Gastroesophageal sphincter (tissue), 3 donors: ENCODE measurements at regions not wholly inside any gene's neighbourhood (a gene's known extent, or its start where the extent isn't known, plus 50 kb on each side); places are given as distances from the start of the nearest gene placed in this dataset.

Experiments used
- CTCF ChIP-seq, 4 experiments: fragments of 200-600 bp in 2 of 4; fragments of 450-650 bp in 2 of 4; sonication (generic) in 1 of 4; IDR thresholded peaks; one replicate each; pipeline ENCODE4 v1.5.1; 2017 to 2019; ENCODE audit warnings: antibody characterized with exemption in 4 of 4, mild to moderate bottlenecking in 2 of 4, moderate library complexity in 2 of 4
- EP300 ChIP-seq: sonication (generic); formaldehyde crosslinking; IDR thresholded peaks from one replicate; pipeline ENCODE4 v1.6.1; 2017; ENCODE audit warnings: antibody characterized with exemption, mild to moderate bottlenecking
- POLR2A ChIP-seq, 2 donors: fragments of 450-650 bp; IDR thresholded peaks; one replicate each; pipeline ENCODE4 v1.6.1; 2017; ENCODE audit warnings: antibody characterized with exemption in 2 of 2, mild to moderate bottlenecking in 2 of 2, moderate library complexity in 1 of 2
- POLR2AphosphoS5 ChIP-seq: sonication (generic); formaldehyde crosslinking; IDR thresholded peaks from one replicate; pipeline ENCODE4 v1.6.1; 2017; ENCODE audit warnings: antibody characterized with exemption

- no peak for TF ChIP-seq POLR2AphosphoS5
- no peak for TF ChIP-seq CTCF (IDR thresholded peaks at IDR 0.05)
- no peak for TF ChIP-seq POLR2A (IDR thresholded peaks at IDR 0.05)
- TF ChIP-seq EP300 = no peak
Observed at GRCh38 chr13:68439817-68440216, 1209.7 kb upstream of the PCDH9 start.
